Tibial nerve (tissue), 4 donors: ENCODE measurements at regions not wholly inside any gene's neighbourhood (a gene's known extent, or its start where the extent isn't known, plus 50 kb on each side); places are given as distances from the start of the nearest gene placed in this dataset.
A peak's percentile ranks its signal among the peaks of the same experiment; 100 is the strongest.

ENCODE experiments used
- DNase-seq, 2 donors: peaks; one replicate each; pipeline ENCODE4 v3.0.0-alpha.2; 2019; ENCODE audit warnings: low spot score in 2 of 2
- H3K27ac ChIP-seq, 4 donors: fragments of 200-600 bp; sonication (generic) in 3 of 4; one replicate each; pipeline ENCODE4 v1.5.1; 2017 to 2019; ENCODE audit warnings: mild to moderate bottlenecking in 1 of 4
- H3K27me3 ChIP-seq, 2 donors: fragments of 200-600 bp; sonication (generic) in 1 of 2; one replicate each; pipeline versions ENCODE4 v1.5.1 to v1.6.0; 2017 to 2019
- H3K36me3 ChIP-seq, 3 donors: fragments of 200-600 bp; sonication (generic); one replicate each; pipeline ENCODE4 v1.5.1; 2018 to 2019
- H3K4me1 ChIP-seq, 4 donors: fragments of 200-600 bp; sonication (generic) in 3 of 4; one replicate each; pipeline ENCODE4 v1.5.1; 2017 to 2019
- H3K4me3 ChIP-seq, 4 donors: fragments of 200-600 bp; sonication (generic) in 3 of 4; one replicate each; pipeline ENCODE4 v1.5.1; 2017 to 2019; ENCODE audit warnings: mild to moderate bottlenecking in 1 of 4, moderate library complexity in 1 of 4
- H3K9me3 ChIP-seq, 4 donors: fragments of 200-600 bp; sonication (generic) in 3 of 4; one replicate each; pipeline ENCODE4 v1.5.1; 2017 to 2019
- CTCF ChIP-seq, 5 experiments: fragments of 200-600 bp in 3 of 5; fragments of 450-650 bp in 2 of 5; sonication (generic) in 3 of 5; IDR thresholded peaks; one replicate each; pipeline ENCODE4 v1.5.1; 2016 to 2019; ENCODE audit warnings: antibody characterized with exemption in 5 of 5, mild to moderate bottlenecking in 3 of 5, moderate library complexity in 2 of 5
- EP300 ChIP-seq, 2 donors: sonication (generic); formaldehyde crosslinking; IDR thresholded peaks; one replicate each; pipeline ENCODE4 v1.6.1; 2017; ENCODE audit warnings: antibody characterized with exemption in 2 of 2, mild to moderate bottlenecking in 1 of 2
- POLR2A ChIP-seq, 2 donors: fragments of 450-650 bp; IDR thresholded peaks; one replicate each; pipeline ENCODE4 v1.6.1; 2017; ENCODE audit warnings: antibody characterized with exemption in 2 of 2, mild to moderate bottlenecking in 2 of 2, moderate library complexity in 2 of 2
- WGBS, 2 donors: methylation state at CpG; one replicate each; pipeline ENCODE4 v1.1.5; 2018; 5-methylcytosine and 5-hydroxymethylcytosine counted together

- no peaks in the 10 kb centered on the region for H3K36me3 ChIP-seq
- H3K4me3 ChIP-seq: no peak overlapping the region
- H3K27ac ChIP-seq: peak overlapping the region in 1 of 4 donors; percentile 43
- no peak for TF ChIP-seq CTCF (IDR thresholded peaks at IDR 0.05)
- no peak for TF ChIP-seq EP300 (IDR thresholded peaks at IDR 0.05)
- no peak for TF ChIP-seq POLR2A (IDR thresholded peaks at IDR 0.05)
- no peaks in the 10 kb centered on the region for H3K27me3 ChIP-seq
- peaks cover 0 to 17% (median 0%) of the 10 kb centered on the region in 4 donors for H3K4me1 ChIP-seq
- H3K9me3 ChIP-seq: no peaks in the 10 kb centered on the region
- WGBS, 2 donors: 65 to 67% methylated on average over 9 of the region's 9 CpGs
- DNase-seq: no peak
Observed at GRCh38 chr16:87165885-87166284, 151.3 kb downstream of the C16orf95 start.

- Histone ChIP-seq H3K9me3 (no peaks in the 10 kb centered on the region), H3K4me3 (no peak overlapping the region), H3K36me3 (no peaks in the 10 kb centered on the region), H3K4me1 (peaks cover 0 to 17% (median 0%) of the 10 kb centered on the region in 4 donors), H3K27me3 (no peaks in the 10 kb centered on the region), H3K27ac (peak overlapping the region in 1 of 4 donors; percentile 43)
- WGBS, 2 donors: 66 to 73% methylated on average over 9 of the region's 9 CpGs
- no peak for DNase-seq
- no peak for TF ChIP-seq POLR2A (IDR thresholded peaks at IDR 0.05)
- no peak for TF ChIP-seq CTCF (IDR thresholded peaks at IDR 0.05)
- TF ChIP-seq EP300 (IDR thresholded peaks at IDR 0.05): no peak
Observed at GRCh38 chr16:87166321-87166720, 150.9 kb downstream of the C16orf95 start.

GRCh38 chr16:87166934-87167333, 150.3 kb downstream of the C16orf95 start:
- H3K4me1 ChIP-seq: peaks cover 0 to 17% (median 0%) of the 10 kb centered on the region in 4 donors
- H3K27ac ChIP-seq: no peak overlapping the region
- no peaks in the 10 kb centered on the region for H3K36me3 ChIP-seq
- no peak overlapping the region for H3K4me3 ChIP-seq
- no peaks in the 10 kb centered on the region for H3K9me3 ChIP-seq
- DNase-seq: no peak
- TF ChIP-seq POLR2A (IDR thresholded peaks at IDR 0.05) (no peak), EP300 (IDR thresholded peaks at IDR 0.05) (no peak), CTCF (IDR thresholded peaks at IDR 0.05) (no peak)
- WGBS, 2 donors: 95 to 100% methylated on average over 1 of the region's 1 CpG
- H3K27me3 ChIP-seq: no peaks in the 10 kb centered on the region

GRCh38 chr16:87169509-87169995, 147.6 kb downstream of the C16orf95 start:
- Histone ChIP-seq H3K9me3 (no peaks in the 10 kb centered on the region), H3K27me3 (no peaks in the 10 kb centered on the region), H3K4me3 (no peak overlapping the region), H3K4me1 (peaks cover 0 to 21% (median 0%) of the 10 kb centered on the region in 4 donors), H3K36me3 (no peaks in the 10 kb centered on the region), H3K27ac (peak overlapping the region in 2 of 4 donors; percentile 65 to 78)
- WGBS, 2 donors: 43 to 60% methylated on average over 14 of the region's 14 CpGs
- TF ChIP-seq CTCF (IDR thresholded peaks at IDR 0.05) (no peak), EP300 (IDR thresholded peaks at IDR 0.05) (peak; percentile 11 to 73)
- no peak for DNase-seq

GRCh38 chr16:87170310-87170709, 146.9 kb downstream of the C16orf95 start:
- Histone ChIP-seq H3K27ac (peak overlapping the region in 2 of 4 donors; percentile 65 to 78), H3K9me3 (no peaks in the 10 kb centered on the region), H3K4me3 (no peak overlapping the region), H3K4me1 (peaks cover 0 to 21% (median 0%) of the 10 kb centered on the region in 4 donors), H3K36me3 (no peaks in the 10 kb centered on the region), H3K27me3 (no peaks in the 10 kb centered on the region)
- TF ChIP-seq POLR2A (IDR thresholded peaks at IDR 0.05): no peak
- 94 to 96% methylated on average over 5 of the region's 5 CpGs for WGBS, 2 donors
- DNase-seq: no peak

- no peaks in the 10 kb centered on the region for H3K27me3 ChIP-seq
- no peak for DNase-seq
- H3K27ac ChIP-seq: no peak overlapping the region
- no peaks in the 10 kb centered on the region for H3K36me3 ChIP-seq
- no peaks in the 10 kb centered on the region for H3K9me3 ChIP-seq
- TF ChIP-seq POLR2A (IDR thresholded peaks at IDR 0.05) (no peak), CTCF (IDR thresholded peaks at IDR 0.05) (no peak), EP300 (IDR thresholded peaks at IDR 0.05) (no peak)
- no peak overlapping the region for H3K4me3 ChIP-seq
- H3K4me1 ChIP-seq: peaks cover 0 to 21% (median 0%) of the 10 kb centered on the region in 4 donors
- WGBS, 2 donors: 95% methylated on average over 11 of the region's 11 CpGs
Observed at GRCh38 chr16:87171723-87172122, 145.5 kb downstream of the C16orf95 start.
